Fibroblast of skin of right quadriceps (primary cell): ENCODE measurements at regions not wholly inside any gene's neighbourhood (a gene's known extent, or its start where the extent isn't known, plus 50 kb on each side); places are given as distances from the start of the nearest gene placed in this dataset.

ENCODE experiments used
- DNase-seq: peaks from one replicate; pipeline ENCODE4 v3.0.0-alpha.2; 2013

GRCh38 chr14:97457575-97458085, 660.4 kb downstream of the VRK1 start:
- DNase-seq: peak; percentile 23

- DNase-seq: peak; percentile 6
Measured at GRCh38 chr14:97458255-97458654, 661.1 kb downstream of the VRK1 start.

- DNase-seq: no peak
Measured at GRCh38 chr14:97458661-97459579, 661.7 kb downstream of the VRK1 start.

- no peak for DNase-seq
Measured at GRCh38 chr14:97462081-97462480, 664.9 kb downstream of the VRK1 start.

DNA sequence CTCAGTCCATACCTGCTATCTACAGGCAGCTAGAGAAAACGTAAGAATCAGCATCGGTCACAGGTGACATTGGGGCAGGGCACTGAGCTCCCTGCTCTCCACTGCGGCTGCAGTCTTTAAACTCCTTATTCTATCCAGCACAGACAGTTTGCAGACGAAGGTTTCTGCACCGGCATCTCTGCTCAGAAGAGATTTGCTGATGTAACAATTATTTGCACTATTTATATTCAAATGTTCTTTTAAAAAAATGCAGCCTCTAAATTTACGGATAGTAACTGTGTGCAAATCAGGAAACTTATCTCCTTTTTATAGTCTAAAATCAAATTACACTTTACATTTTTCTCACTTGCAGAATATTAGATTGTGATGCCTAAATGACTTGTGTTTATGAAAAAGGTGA, 671.0 kb downstream of the VRK1 start:
- no peak for DNase-seq

DNA sequence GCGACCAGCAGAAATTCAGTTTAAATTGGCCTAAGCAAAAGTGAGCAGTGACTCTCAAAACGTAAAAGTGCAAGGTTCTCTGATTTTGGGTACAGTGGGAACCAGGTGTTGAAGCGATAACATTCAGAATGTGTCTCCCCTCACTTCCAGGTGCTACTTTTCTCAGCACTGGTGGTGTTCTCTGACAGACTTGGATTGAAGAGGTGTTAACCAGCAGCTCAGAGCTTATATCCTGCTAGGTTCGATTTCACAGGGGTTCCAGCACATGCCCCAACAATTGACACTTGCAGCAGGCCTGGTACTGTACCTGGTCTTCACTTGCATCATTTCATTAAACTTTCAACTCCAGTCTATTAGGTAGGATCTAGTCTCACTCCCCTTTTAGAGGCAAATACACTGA, 680.2 kb downstream of the VRK1 start:
- no peak for DNase-seq

GRCh38 chr14:97485201-97485600, 688.0 kb downstream of the VRK1 start:
- no peak for DNase-seq

- no peak for DNase-seq
Measured at GRCh38 chr14:97486601-97487120, 689.5 kb downstream of the VRK1 start.

DNA sequence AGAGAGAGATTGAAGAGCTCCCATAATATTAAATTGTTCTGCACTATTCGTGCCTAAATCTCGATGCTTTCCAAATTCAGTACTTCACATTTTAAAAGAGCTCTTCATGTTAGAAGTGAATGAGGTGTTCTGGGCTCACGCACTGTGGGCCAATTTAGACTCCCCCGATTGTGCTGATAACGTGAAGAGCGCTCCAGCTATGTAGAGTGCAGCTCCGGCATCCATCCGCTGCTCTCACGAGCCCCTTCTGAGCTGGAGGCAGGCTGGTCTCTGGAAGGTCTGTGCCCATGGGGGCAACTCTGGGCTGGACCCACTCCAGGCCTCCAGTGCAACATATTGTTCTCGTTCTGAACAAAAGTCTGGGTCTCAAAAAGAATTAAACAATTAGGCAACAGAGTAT, 692.6 kb downstream of the VRK1 start:
- DNase-seq: no peak

DNA sequence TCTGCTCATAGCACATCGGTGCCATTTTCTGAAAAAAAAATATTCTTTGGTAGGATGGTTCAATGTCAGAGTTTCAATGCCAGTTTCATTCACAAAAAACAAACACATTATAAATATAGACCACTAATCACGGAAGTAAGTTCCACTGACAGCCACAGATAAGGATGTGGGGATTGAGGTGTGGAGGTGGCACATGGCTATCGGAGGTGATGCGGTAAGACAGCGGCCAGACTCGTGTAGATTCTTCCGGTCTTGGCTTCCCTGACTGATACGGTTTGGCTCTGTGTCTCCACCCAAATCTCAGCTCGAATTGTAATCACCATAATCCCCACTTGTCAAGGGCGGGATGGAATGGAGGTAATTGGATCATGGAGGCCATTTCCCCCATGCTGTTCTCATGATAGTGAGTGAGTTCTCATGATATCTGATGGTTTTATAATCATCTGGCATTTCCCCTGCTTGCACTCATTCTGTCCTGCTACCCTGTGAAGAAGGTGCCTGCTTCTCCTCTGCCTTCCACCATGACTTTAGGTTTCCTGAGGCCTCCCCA, 693.4 kb downstream of the VRK1 start:
- no peak for DNase-seq

DNA sequence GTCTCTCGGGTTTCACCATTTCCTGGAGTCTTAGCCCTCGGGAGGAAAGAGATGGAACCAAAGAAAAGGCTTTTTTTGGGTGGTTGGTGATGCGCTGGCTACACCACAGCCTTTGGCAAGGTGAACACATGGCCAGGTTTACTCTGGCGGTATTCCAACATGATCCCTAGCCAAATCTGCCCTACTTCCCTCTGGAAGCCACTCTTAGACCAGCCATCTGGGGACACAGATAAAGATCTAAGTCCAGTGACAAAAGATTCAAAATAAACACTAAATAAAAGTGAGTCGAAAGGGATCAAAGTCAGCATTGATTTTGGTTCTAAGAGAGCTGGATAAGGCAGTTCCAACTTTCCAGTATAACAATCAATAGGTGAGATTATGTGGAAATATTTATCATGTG, 694.5 kb downstream of the VRK1 start:
- DNase-seq: no peak

GRCh38 chr14:97499790-97500481, 702.8 kb downstream of the VRK1 start:
- no peak for DNase-seq

- no peak for DNase-seq
Measured at GRCh38 chr14:97506626-97507025, 709.4 kb downstream of the VRK1 start.

GRCh38 chr14:97513891-97514290, 716.7 kb downstream of the VRK1 start:
- no peak for DNase-seq

DNA sequence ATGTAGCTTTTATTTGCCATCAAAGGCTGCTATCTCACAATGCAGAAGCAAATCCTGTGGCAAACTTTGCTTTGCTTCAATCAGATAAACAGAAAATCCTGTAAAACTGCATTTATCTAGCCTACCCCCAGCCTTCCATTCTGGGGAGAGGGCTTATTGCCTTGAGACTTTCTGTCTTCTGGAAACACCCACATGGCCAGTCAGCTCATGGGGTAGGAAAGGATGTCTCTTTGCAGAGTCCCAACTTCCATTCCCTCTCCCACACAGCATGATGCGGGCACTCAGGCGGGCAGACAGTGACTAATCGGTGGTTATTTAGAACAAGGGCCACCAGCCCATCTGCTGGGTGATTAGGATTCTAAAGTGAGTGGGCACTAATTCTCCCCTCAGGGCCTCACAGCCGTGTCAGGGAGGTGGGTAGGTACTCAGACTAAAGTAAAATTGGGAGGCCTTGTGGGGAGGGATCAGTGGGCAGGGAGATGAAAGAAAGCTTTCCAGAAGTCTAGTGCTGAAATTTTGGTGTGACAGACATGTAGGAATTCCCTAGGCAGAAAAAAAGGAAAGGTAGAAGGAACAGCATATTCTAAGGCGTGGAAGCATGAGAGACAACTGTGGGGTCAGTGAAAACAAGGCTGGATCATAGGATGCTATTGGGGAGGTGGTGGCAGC, 720.5 kb downstream of the VRK1 start:
- DNase-seq: no peak

DNA sequence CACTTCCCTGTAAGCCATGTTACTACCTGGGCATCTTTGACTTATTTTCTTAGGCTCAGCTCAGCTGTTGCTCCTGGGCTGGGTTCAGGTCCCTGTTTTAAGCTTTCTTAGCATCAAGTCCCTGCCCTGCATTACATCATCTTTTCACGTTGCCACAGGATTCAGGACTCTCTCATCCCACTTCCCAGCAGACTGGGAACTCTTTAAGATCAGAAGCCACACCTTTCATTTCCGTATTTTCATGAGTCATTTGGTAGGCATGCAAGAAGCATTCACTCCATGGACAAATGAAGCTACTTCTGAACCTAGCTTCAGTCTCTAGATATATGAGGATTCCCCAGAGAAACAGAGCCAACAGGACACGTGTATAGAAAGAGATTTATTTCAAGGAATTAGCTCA, 726.8 kb downstream of the VRK1 start:
- peak; percentile 5 for DNase-seq

- DNase-seq: no peak
Measured at GRCh38 chr14:97524589-97525319, 727.6 kb downstream of the VRK1 start.

- DNase-seq: no peak
Measured at GRCh38 chr14:97527993-97528392, 730.8 kb downstream of the VRK1 start.

GRCh38 chr14:97532052-97532451, 734.9 kb downstream of the VRK1 start:
- DNase-seq: no peak

DNA sequence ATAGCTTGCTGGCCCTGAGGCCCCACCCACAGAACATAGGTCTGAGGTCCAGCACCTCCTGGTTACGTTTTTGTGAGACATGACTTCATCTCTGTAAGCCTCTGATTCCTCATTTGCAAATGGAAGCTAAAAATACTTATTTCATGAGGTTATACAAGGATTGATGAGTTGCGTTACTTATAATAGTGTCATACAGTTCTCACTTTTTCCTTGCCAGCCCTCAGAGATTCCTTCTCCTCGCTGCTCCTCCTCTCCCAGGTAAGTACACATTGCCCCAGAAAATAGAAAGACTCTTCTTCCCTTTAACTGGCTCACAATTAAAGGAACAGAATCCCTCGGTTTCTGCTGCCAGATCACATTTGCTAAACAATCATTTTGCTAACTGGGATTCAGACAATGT, 739.2 kb downstream of the VRK1 start:
- DNase-seq: no peak

DNA sequence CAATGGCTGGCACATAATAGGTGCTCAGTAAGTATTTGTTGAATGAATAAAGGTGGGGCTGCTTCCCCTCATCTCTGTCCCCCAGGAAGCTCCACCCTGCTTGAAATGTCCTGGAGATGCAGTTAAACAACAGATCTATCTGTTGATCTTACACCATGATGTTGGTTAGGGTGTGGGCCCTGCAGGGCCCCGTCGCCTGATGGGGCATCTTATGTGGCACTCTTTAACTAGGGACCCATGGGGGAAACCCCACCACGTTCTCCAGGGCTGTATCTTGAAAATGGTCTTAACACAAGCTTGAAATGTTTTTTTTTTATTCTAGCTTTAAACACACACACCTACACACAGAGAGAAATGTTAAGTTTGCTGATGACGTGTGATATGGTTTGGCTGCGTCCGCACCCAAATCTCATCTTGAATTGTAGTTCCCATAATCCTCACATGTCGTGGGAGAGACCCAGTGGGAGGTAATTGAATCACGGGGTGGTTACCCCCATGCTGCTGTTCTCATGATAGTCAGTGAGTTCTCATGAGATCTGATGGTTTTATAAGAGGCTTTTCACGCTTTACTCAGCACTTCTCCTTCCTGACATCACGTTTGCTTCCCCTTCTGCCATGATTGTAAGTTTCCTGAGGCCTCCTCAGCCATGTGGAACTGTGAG, 741.7 kb downstream of the VRK1 start:
- DNase-seq: no peak

DNA sequence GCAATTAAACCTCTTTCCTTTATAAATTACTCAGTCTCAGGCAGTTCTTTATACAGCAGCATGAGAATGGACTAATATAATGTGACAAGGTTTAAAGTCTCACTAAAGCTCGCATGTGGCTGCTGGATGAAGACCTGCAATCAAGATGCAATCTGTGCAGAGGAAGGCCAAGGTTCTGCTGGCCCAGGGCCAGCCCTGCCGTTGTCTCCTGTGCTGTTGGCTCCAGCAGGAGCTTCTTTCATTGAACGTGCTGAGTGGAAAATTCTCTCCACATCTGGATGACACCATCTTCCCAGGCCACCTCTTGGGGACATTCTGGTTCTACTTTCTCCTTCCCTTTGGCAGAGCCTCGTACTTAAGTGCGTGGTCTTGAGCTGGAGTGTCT, 742.2 kb downstream of the VRK1 start:
- no peak for DNase-seq
